CD14-positive monocyte (primary cell): ENCODE measurements at regions not wholly inside any gene's neighbourhood (a gene's known extent, or its start where the extent isn't known, plus 50 kb on each side); places are given as distances from the start of the nearest gene placed in this dataset.

Experiments used
- DNase-seq, 3 donors: peaks; one replicate each; pipeline ENCODE4 v3.0.0-alpha.2; 2011 to 2022
- H2AFZ ChIP-seq: 2 replicates; pipeline ENCODE4 v1.6.0; 2012; ENCODE audit warnings: mild to moderate bottlenecking, low read depth, low read length, inconsistent platforms; ENCODE audit not compliant: insufficient read depth, poor library complexity, severe bottlenecking
- H3K27ac ChIP-seq, 2 donors: 1 replicate in 1 of 2; 2 replicates in 1 of 2; pipeline ENCODE4 v1.5.1; 2012 to 2013; ENCODE audit warnings: low read length in 2 of 2, control low read depth in 1 of 2, inconsistent platforms in 1 of 2, low read depth in 1 of 2, mild to moderate bottlenecking in 1 of 2
- H3K27me3 ChIP-seq, 2 donors: one replicate each; pipeline versions ENCODE4 v1.6.0 to v1.6.1; 2011 to 2013; ENCODE audit warnings: low read length in 2 of 2; ENCODE audit not compliant: control insufficient read depth in 2 of 2, insufficient read depth in 2 of 2
- H3K36me3 ChIP-seq, 2 donors: replicated peaks in 1 of 2; 1 replicate in 1 of 2; 2 replicates in 1 of 2; pipeline versions ENCODE4 v1.5.1 to v1.6.1; 2012 to 2013; ENCODE audit warnings: low read length in 2 of 2, control low read depth in 1 of 2, inconsistent platforms in 1 of 2, mild to moderate bottlenecking in 1 of 2; ENCODE audit not compliant: insufficient read depth in 2 of 2, control insufficient read depth in 1 of 2
- H3K4me1 ChIP-seq, 2 donors: 1 replicate in 1 of 2; 2 replicates in 1 of 2; pipeline versions ENCODE4 v1.5.1 to v1.6.1; 2012 to 2013; ENCODE audit warnings: low read length in 2 of 2, control low read depth in 1 of 2, inconsistent platforms in 1 of 2, mild to moderate bottlenecking in 1 of 2, moderate library complexity in 1 of 2; ENCODE audit not compliant: insufficient read depth in 2 of 2, control insufficient read depth in 1 of 2
- H3K4me2 ChIP-seq: replicated peaks from 2 replicates; pipeline ENCODE3; 2012; ENCODE audit warnings: low read length, moderate library complexity, mild to moderate bottlenecking; ENCODE audit not compliant: poor library complexity, severe bottlenecking; ENCODE audit errors: extremely low read depth
- H3K4me3 ChIP-seq, 3 experiments: fragments of 200-600 bp in 1 of 3; sonication (generic) in 1 of 3; replicated peaks in 1 of 3; 1 replicate in 2 of 3; 2 replicates in 1 of 3; pipeline ENCODE4 v1.5.1; 2011 to 2013; ENCODE audit warnings: low read length in 3 of 3, mild to moderate bottlenecking in 3 of 3, control low read depth in 2 of 3, low read depth in 2 of 3, inconsistent platforms in 1 of 3, moderate library complexity in 1 of 3
- H3K79me2 ChIP-seq: 2 replicates; pipeline ENCODE4 v1.6.0; 2012; ENCODE audit warnings: mild to moderate bottlenecking, control low read depth, inconsistent platforms, low read length, moderate library complexity; ENCODE audit not compliant: insufficient read depth
- H3K9ac ChIP-seq: 2 replicates; pipeline ENCODE4 v1.6.0; 2017; ENCODE audit warnings: low read length, mild to moderate bottlenecking; ENCODE audit not compliant: insufficient read depth, poor library complexity, severe bottlenecking
- H3K9me3 ChIP-seq, 2 donors: replicated peaks in 1 of 2; 1 replicate in 1 of 2; 2 replicates in 1 of 2; pipeline versions ENCODE4 v1.5.1 to v1.6.1; 2012 to 2013; ENCODE audit warnings: low read length in 2 of 2, control low read depth in 1 of 2; ENCODE audit not compliant: control insufficient read depth in 1 of 2, insufficient read depth in 1 of 2
- H4K20me1 ChIP-seq: 2 replicates; pipeline ENCODE4 v1.6.0; 2012; ENCODE audit warnings: mild to moderate bottlenecking, low read length, control low read depth, moderate library complexity; ENCODE audit not compliant: insufficient read depth
- H3K27ac Mint-ChIP-seq, 7 donors: one replicate each; pipeline ENCODE4 v1.8.0; 2020; ENCODE audit warnings: mild to moderate bottlenecking in 7 of 7, mixed read lengths in 7 of 7, moderate library complexity in 6 of 7, inconsistent platforms in 2 of 7
- H3K27me3 Mint-ChIP-seq, 3 donors: one replicate each; pipeline ENCODE4 v1.8.0; 2021 to 2022; ENCODE audit warnings: low read depth in 3 of 3, mild to moderate bottlenecking in 3 of 3, mixed read lengths in 3 of 3, moderate library complexity in 3 of 3, inconsistent platforms in 1 of 3
- H3K36me3 Mint-ChIP-seq, 2 donors: one replicate each; pipeline ENCODE4 v1.8.0; 2020; ENCODE audit warnings: mixed read lengths in 2 of 2, inconsistent platforms in 1 of 2, mild to moderate bottlenecking in 1 of 2
- H3K4me1 Mint-ChIP-seq: one replicate; pipeline ENCODE4 v1.8.0; 2020; ENCODE audit warnings: mild to moderate bottlenecking, mixed read lengths
- H3K4me3 Mint-ChIP-seq, 2 donors: one replicate each; pipeline ENCODE4 v1.8.0; 2020; ENCODE audit warnings: mild to moderate bottlenecking in 2 of 2, mixed read lengths in 2 of 2, moderate library complexity in 1 of 2
- H3K9me3 Mint-ChIP-seq, 7 donors: one replicate each; pipeline ENCODE4 v1.8.0; 2020 to 2022; ENCODE audit warnings: mixed read lengths in 7 of 7, mild to moderate bottlenecking in 6 of 7, moderate library complexity in 6 of 7, inconsistent platforms in 2 of 7
- CTCF ChIP-seq: fragments of 200-600 bp; IDR thresholded peaks from one replicate; pipeline ENCODE4 v1.8.0; 2022; ENCODE audit warnings: antibody characterized with exemption, mild to moderate bottlenecking
- WGBS: methylation state at CpG from one replicate; pipeline ENCODE4 v1.1.5; 2013; ENCODE audit warnings: missing lambda C conversion rate; ENCODE audit not compliant: insufficient coverage; 5-methylcytosine and 5-hydroxymethylcytosine counted together
- intact Hi-C, 2 donors: fragments of 100-400 bp; cut with micrococcal nuclease; formaldehyde crosslinking; loops; one replicate each; pipeline versions ENCODE4 v1.15.0 to v1.15.1; 2023

- H3K9me3 Mint-ChIP-seq: peaks cover 0 to 3% (median 0%) of the 10 kb centered on the region in 7 donors
- no peaks in the 10 kb centered on the region for H3K4me1 Mint-ChIP-seq
These were observed 615.8 kb upstream of the SYT4 start for GRCh38 chr18:43893001-43893637.

GRCh38 chr18:43904209-43904837 lies 627.0 kb upstream of the SYT4 start:
- no peak overlapping the region for H3K27ac ChIP-seq
- H3K79me2 ChIP-seq: no peaks in the 10 kb centered on the region
- intact Hi-C loops: no loop called here
- no CpG with 5 or more reads among the region's 1 CpG for WGBS
- H2AFZ ChIP-seq: no peak overlapping the region
- no peak overlapping the region for H3K9ac ChIP-seq
- no peak for TF ChIP-seq CTCF
- no peaks in the 10 kb centered on the region for H3K4me1 Mint-ChIP-seq
- H3K4me1 ChIP-seq: no peaks in the 10 kb centered on the region
- H3K27me3 Mint-ChIP-seq: no peaks in the 10 kb centered on the region
- H3K4me3 ChIP-seq: no peak overlapping the region
- H3K9me3 ChIP-seq: no peaks in the 10 kb centered on the region
- no peak overlapping the region for H3K4me2 ChIP-seq
- no peaks in the 10 kb centered on the region for H3K27me3 ChIP-seq
- no peak overlapping the region for H3K27ac Mint-ChIP-seq
- H3K4me3 Mint-ChIP-seq: no peak overlapping the region
- no peaks in the 10 kb centered on the region for H3K36me3 Mint-ChIP-seq
- no peaks in the 10 kb centered on the region for H4K20me1 ChIP-seq
- no peaks in the 10 kb centered on the region for H3K9me3 Mint-ChIP-seq
- no peak for DNase-seq
- H3K36me3 ChIP-seq: no peaks in the 10 kb centered on the region

More at GRCh38 chr18:43893001-43893637, 615.8 kb upstream of the SYT4 start:
- no peak overlapping the region for H3K4me3 Mint-ChIP-seq
- no peak overlapping the region for H2AFZ ChIP-seq
- WGBS: 92% methylated on average over 2 of the region's 5 CpGs
- no peaks in the 10 kb centered on the region for H3K36me3 ChIP-seq
- H3K36me3 Mint-ChIP-seq: no peaks in the 10 kb centered on the region
- H3K27me3 ChIP-seq: no peaks in the 10 kb centered on the region
- no peak overlapping the region for H3K9ac ChIP-seq
- H3K4me3 ChIP-seq: no peak overlapping the region
- H3K4me2 ChIP-seq: no peak overlapping the region
- no peaks in the 10 kb centered on the region for H4K20me1 ChIP-seq
- H3K9me3 ChIP-seq: no peaks in the 10 kb centered on the region
- no peak overlapping the region for H3K27ac ChIP-seq
- DNase-seq: no peak
- H3K27me3 Mint-ChIP-seq: peaks cover 0 to 2% (median 0%) of the 10 kb centered on the region in 3 donors
- no peak overlapping the region for H3K27ac Mint-ChIP-seq
- no peaks in the 10 kb centered on the region for H3K4me1 ChIP-seq
- intact Hi-C loops: no loop called here
- H3K79me2 ChIP-seq: no peaks in the 10 kb centered on the region
- no peak for TF ChIP-seq CTCF
